PC-9 (cell line): ENCODE measurements at regions not wholly inside any gene's neighbourhood (a gene's known extent, or its start where the extent isn't known, plus 50 kb on each side); places are given as distances from the start of the nearest gene placed in this dataset.

Experiments
- BruUV-seq: library from RNA; stranded (reverse); fragments of 400-500 nt; replicated peaks from 2 replicates; lab custom pipeline; 2021; lab: Mats Ljungman, UMichigan
- CTCF ChIA-PET: fragments of 300-600 bp; sonication (Branson Sonifier 250); formaldehyde crosslinking; loops from one replicate; lab custom pipeline; 2022; ENCODE audit warnings: antibody characterized with exemption; lab: Charles Lee
- POLR2A ChIA-PET: fragments of 300-600 bp; sonication (Branson Sonifier 250); formaldehyde crosslinking; loops from one replicate; lab custom pipeline; 2022; ENCODE audit warnings: antibody characterized with exemption; ENCODE audit not compliant: unreplicated experiment; lab: Charles Lee
- DNase-seq, 2 experiments: peaks; one replicate each; pipeline versions ENCODE4 v3.0.0 to v3.0.0-alpha.2; 2015 to 2022; ENCODE audit warnings: mixed read lengths in 1 of 2
- H2AFZ ChIP-seq: fragments of 200-600 bp; sonication (generic); 2 replicates; pipeline ENCODE4 v1.8.1; 2017; ENCODE audit warnings: antibody characterized with exemption
- H3F3A ChIP-seq: fragments of 200-600 bp; sonication (generic); 2 replicates; pipeline ENCODE4 v1.8.1; 2017; ENCODE audit warnings: antibody characterized with exemption, mild to moderate bottlenecking, low read depth; ENCODE audit not compliant: insufficient read depth
- H3K27ac ChIP-seq: fragments of 200-600 bp; sonication (generic); 2 replicates; pipeline ENCODE4 v1.6.1; 2016; ENCODE audit warnings: mixed run types
- H3K27me3 ChIP-seq: fragments of 200-600 bp; sonication (generic); 2 replicates; pipeline ENCODE4 v1.6.1; 2016; ENCODE audit warnings: low read depth, mixed run types; ENCODE audit not compliant: insufficient read depth
- H3K36me3 ChIP-seq: fragments of 200-600 bp; sonication (generic); 2 replicates; pipeline ENCODE4 v1.6.1; 2016; ENCODE audit warnings: low read depth, mixed run types
- H3K4me1 ChIP-seq: fragments of 200-600 bp; sonication (generic); replicated peaks from 2 replicates; pipeline ENCODE4 v1.6.1; 2016; ENCODE audit warnings: mixed run types; ENCODE audit not compliant: insufficient read depth
- H3K4me2 ChIP-seq: fragments of 200-600 bp; sonication (generic); 2 replicates; pipeline ENCODE4 v1.6.1; 2017; ENCODE audit warnings: mixed run types
- H3K4me3 ChIP-seq: fragments of 200-600 bp; sonication (generic); 2 replicates; pipeline ENCODE4 v1.6.1; 2016; ENCODE audit warnings: mixed run types
- H3K79me2 ChIP-seq: fragments of 200-600 bp; sonication (generic); 2 replicates; pipeline ENCODE4 v1.6.1; 2017; ENCODE audit warnings: low read depth, mixed run types
- H3K9me2 ChIP-seq: fragments of 200-600 bp; sonication (generic); 2 replicates; pipeline ENCODE4 v1.8.1; 2017; ENCODE audit warnings: mild to moderate bottlenecking; ENCODE audit not compliant: insufficient read depth
- H3K9me3 ChIP-seq: fragments of 200-600 bp; sonication (generic); 2 replicates; pipeline ENCODE4 v1.8.1; 2016; ENCODE audit warnings: low read depth; ENCODE audit not compliant: insufficient read depth
- H4K20me1 ChIP-seq: fragments of 200-600 bp; sonication (generic); 2 replicates; pipeline ENCODE4 v1.8.1; 2017; ENCODE audit not compliant: insufficient read depth
- EZH2 ChIP-seq: fragments of 200-600 bp; sonication (generic); IDR thresholded peaks from 2 replicates; pipeline ENCODE4 v1.8.0; 2017; ENCODE audit warnings: antibody characterized with exemption, low read depth
- intact Hi-C: fragments of 100-400 bp; cut with micrococcal nuclease; formaldehyde crosslinking; loops from one replicate; pipeline ENCODE4 v1.10.0; 2022; ENCODE audit not compliant: unreplicated experiment
- TF ChIP-seq, protein P1 (sequence below): fragments of 200-600 bp; sonication (generic); conservative IDR thresholded peaks from 2 replicates; pipeline ENCODE4 v1.6.1; 2017; ENCODE audit warnings: mixed run types, antibody characterized with exemption, mild to moderate bottlenecking, moderate library complexity

DNA sequence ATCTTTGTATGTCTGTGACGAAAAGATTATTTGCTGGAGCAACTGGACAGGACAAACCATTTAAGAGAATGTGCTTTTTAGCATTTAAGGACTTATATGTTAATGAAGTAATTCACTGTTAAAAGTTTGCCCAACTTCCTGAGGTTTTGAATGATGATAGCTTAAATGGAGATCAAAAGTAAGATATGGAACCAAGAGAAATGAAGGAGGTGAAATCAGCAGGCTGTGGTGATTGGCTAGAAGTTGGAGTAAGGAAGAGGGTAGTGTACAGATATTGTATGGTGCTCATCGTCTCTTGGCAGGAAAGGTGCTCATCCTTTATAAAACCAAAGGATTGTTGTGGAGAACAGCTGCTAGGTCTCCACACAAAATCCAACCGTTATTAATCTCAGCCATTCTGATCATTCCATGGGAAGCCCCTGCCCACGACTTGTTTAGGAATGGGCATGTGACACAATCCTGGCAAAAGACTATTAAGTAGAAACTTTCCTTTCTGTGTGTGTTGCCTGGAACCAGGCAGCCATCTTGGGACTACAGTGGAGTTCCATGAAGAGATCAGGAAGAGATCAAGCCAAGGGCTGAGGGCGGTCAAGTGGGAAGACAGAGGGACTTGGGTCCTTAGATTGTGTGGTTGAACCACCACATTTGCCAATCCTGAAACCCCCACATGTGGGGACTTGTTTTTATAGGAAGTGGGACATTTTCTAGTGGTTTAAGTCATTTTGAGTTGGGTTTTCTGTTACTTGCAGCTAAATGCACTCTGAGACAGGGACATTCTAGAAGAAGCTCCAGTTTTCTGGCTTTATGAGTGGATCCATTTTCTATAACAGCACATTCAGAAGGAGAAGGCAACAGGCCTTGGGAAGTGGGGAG is 56.8 kb upstream of the CHST11 start:
- H3K4me2 ChIP-seq: no peak overlapping the region
- H3K79me2 ChIP-seq: no peaks in the 10 kb centered on the region
- DNase-seq: peak in 1 of 2 experiments; percentile 19
- H2AFZ ChIP-seq: no peak overlapping the region
- CTCF ChIA-PET: no interaction called here
- H3K9me2 ChIP-seq: no peaks in the 10 kb centered on the region
- no peaks in the 10 kb centered on the region for H3K27me3 ChIP-seq
- H3K9me3 ChIP-seq: no peaks in the 10 kb centered on the region
- no peak overlapping the region for H3K4me3 ChIP-seq
- no peak overlapping the region for H3K27ac ChIP-seq
- H3F3A ChIP-seq: no peaks in the 10 kb centered on the region
- intact Hi-C loops: no loop called here
- POLR2A ChIA-PET: no interaction called here
- no peak for TF ChIP-seq EZH2
- TF ChIP-seq, protein P1, sequence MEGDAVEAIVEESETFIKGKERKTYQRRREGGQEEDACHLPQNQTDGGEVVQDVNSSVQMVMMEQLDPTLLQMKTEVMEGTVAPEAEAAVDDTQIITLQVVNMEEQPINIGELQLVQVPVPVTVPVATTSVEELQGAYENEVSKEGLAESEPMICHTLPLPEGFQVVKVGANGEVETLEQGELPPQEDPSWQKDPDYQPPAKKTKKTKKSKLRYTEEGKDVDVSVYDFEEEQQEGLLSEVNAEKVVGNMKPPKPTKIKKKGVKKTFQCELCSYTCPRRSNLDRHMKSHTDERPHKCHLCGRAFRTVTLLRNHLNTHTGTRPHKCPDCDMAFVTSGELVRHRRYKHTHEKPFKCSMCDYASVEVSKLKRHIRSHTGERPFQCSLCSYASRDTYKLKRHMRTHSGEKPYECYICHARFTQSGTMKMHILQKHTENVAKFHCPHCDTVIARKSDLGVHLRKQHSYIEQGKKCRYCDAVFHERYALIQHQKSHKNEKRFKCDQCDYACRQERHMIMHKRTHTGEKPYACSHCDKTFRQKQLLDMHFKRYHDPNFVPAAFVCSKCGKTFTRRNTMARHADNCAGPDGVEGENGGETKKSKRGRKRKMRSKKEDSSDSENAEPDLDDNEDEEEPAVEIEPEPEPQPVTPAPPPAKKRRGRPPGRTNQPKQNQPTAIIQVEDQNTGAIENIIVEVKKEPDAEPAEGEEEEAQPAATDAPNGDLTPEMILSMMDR: no peak
- H4K20me1 ChIP-seq: no peaks in the 10 kb centered on the region
- no TSS peak for BruUV-seq
- no peaks in the 10 kb centered on the region for H3K4me1 ChIP-seq
- H3K36me3 ChIP-seq: no peaks in the 10 kb centered on the region

- intact Hi-C loops: no loop called here
- no TSS peak for BruUV-seq
Measured at GRCh38 chr12:104402630-104403029, 54.1 kb upstream of the CHST11 start.

DNA sequence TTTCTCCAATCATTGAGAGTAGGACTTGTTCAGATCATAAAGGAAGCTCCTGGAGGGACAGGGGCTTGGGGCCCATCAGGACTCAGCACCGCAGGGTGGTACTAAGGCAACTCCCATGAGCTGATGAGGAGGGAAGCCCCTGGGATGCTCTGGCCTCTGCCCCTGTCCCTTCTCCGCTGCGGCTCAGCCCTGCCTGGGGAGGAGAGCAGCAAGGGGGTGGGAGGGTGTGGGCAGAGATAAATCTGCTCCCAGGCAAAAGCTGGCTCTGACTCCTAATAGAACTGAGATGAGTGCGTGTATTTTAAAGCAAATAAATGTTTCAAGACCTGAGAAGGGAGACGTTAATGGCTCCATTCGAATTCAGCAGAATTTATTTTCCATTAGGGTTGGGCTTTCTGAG is 52.0 kb upstream of the CHST11 start:
- Histone ChIP-seq H3K79me2 (no peaks in the 10 kb centered on the region), H4K20me1 (no peaks in the 10 kb centered on the region), H3K4me2 (no peak overlapping the region), H3F3A (peaks cover 30% of the 10 kb centered on the region), H2AFZ (no peak overlapping the region), H3K27ac (no peak overlapping the region), H3K27me3 (no peaks in the 10 kb centered on the region), H3K9me3 (no peaks in the 10 kb centered on the region), H3K4me3 (no peak overlapping the region), H3K9me2 (no peaks in the 10 kb centered on the region), H3K36me3 (peaks cover 4% of the 10 kb centered on the region; the same call in 1 of the 2 replicates), H3K4me1 (peaks cover 33% of the 10 kb centered on the region)
- no peak for TF ChIP-seq EZH2
- TF ChIP-seq, protein P1: no peak
- BruUV-seq: no TSS peak
- CTCF ChIA-PET: no interaction called here
- DNase-seq: no peak
- POLR2A ChIA-PET: no interaction called here
- intact Hi-C loops: no loop called here

More at GRCh38 chr12:104402630-104403029, 54.1 kb upstream of the CHST11 start:
- no peak overlapping the region for H2AFZ ChIP-seq
- H3K9me2 ChIP-seq: no peaks in the 10 kb centered on the region
- DNase-seq: no peak
- H3K4me2 ChIP-seq: no peak overlapping the region
- peaks cover 9% of the 10 kb centered on the region for H3F3A ChIP-seq
- H3K9me3 ChIP-seq: no peaks in the 10 kb centered on the region
- no peak overlapping the region for H3K4me3 ChIP-seq
- peaks cover 11% of the 10 kb centered on the region for H3K4me1 ChIP-seq
- ChIA-PET CTCF (no interaction called here), POLR2A (no interaction called here)
- no peaks in the 10 kb centered on the region for H3K79me2 ChIP-seq
- no peaks in the 10 kb centered on the region for H3K27me3 ChIP-seq
- no peak overlapping the region for H3K27ac ChIP-seq
- H3K36me3 ChIP-seq: peaks cover 4% of the 10 kb centered on the region; the same call in 1 of the 2 replicates
- no peaks in the 10 kb centered on the region for H4K20me1 ChIP-seq
- no peak for TF ChIP-seq EZH2
- TF ChIP-seq, protein P1: no peak
